C4-2B (cell line): ENCODE measurements at regions not wholly inside any gene's neighbourhood (a gene's known extent, or its start where the extent isn't known, plus 50 kb on each side); places are given as distances from the start of the nearest gene placed in this dataset.

ENCODE experiments used
- ZFX ChIP-seq: fragments of 450-650 bp; IDR thresholded peaks from 2 replicates; pipeline ENCODE4 v1.6.1; 2017
- TF ChIP-seq, protein P1 (sequence below): fragments of 450-650 bp; conservative IDR thresholded peaks from 2 replicates; pipeline ENCODE4 v1.5.1; 2017; ENCODE audit warnings: mild to moderate bottlenecking

DNA sequence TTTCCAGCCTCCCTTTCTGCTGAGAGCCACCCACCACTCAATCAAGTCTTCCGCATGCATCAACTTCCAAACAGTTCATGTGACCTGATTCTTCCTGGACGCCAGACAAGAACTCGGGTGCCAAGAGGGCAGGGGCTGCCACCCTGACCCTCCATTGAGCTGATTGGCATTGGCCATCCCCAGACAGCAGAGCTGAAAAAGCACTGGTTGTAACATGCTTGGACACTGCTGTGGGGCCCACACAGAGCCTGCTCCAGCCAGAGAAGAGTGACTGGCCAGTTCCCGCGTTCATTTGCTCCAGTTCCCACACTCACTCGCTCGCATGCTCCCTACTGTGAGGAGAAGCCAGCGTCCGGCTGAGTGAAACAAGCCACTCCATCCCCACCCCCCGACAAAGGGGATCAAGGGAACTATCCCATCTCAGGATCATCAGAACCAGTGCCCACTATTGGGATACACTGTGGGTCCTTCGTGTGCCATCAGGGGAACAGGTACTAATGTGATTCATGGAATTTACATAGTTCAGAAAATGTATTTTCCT is 420.3 kb downstream of the NPHP4 start:
- TF ChIP-seq, protein P1, sequence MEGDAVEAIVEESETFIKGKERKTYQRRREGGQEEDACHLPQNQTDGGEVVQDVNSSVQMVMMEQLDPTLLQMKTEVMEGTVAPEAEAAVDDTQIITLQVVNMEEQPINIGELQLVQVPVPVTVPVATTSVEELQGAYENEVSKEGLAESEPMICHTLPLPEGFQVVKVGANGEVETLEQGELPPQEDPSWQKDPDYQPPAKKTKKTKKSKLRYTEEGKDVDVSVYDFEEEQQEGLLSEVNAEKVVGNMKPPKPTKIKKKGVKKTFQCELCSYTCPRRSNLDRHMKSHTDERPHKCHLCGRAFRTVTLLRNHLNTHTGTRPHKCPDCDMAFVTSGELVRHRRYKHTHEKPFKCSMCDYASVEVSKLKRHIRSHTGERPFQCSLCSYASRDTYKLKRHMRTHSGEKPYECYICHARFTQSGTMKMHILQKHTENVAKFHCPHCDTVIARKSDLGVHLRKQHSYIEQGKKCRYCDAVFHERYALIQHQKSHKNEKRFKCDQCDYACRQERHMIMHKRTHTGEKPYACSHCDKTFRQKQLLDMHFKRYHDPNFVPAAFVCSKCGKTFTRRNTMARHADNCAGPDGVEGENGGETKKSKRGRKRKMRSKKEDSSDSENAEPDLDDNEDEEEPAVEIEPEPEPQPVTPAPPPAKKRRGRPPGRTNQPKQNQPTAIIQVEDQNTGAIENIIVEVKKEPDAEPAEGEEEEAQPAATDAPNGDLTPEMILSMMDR: no peak
- TF ChIP-seq ZFX: no peak
